22Rv1 (cell line): ENCODE measurements at regions not wholly inside any gene's neighbourhood (a gene's known extent, or its start where the extent isn't known, plus 50 kb on each side); places are given as distances from the start of the nearest gene placed in this dataset.

Experiments
- ZFX ChIP-seq: fragments of 450-650 bp; IDR thresholded peaks from 2 replicates; pipeline ENCODE4 v1.6.1; 2017; ENCODE audit warnings: antibody characterized with exemption, borderline replicate concordance
- TF ChIP-seq, protein P1 (sequence below): fragments of 450-650 bp; IDR thresholded peaks from 2 replicates; pipeline ENCODE4 v1.5.1; 2017; ENCODE audit warnings: mild to moderate bottlenecking

DNA sequence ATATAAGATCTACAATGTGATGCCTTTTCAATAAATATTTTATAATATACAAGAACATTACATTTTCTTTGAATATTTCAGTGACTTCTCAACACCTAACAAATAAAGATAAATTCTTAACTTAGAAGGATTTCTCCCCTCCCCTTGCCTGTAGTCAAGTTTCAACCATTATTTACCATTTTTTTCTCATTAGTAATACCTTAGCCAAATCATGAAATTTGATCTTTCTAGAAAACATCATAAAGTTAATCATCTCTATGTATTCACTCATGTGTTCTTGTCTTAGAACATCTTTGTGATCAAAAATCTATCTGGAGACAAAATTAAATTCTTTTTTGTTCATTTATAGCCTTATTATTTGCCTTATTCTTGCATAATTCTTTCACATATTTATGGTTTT, 1201.8 kb upstream of the EPHA6 start:
- TF ChIP-seq, protein P1, sequence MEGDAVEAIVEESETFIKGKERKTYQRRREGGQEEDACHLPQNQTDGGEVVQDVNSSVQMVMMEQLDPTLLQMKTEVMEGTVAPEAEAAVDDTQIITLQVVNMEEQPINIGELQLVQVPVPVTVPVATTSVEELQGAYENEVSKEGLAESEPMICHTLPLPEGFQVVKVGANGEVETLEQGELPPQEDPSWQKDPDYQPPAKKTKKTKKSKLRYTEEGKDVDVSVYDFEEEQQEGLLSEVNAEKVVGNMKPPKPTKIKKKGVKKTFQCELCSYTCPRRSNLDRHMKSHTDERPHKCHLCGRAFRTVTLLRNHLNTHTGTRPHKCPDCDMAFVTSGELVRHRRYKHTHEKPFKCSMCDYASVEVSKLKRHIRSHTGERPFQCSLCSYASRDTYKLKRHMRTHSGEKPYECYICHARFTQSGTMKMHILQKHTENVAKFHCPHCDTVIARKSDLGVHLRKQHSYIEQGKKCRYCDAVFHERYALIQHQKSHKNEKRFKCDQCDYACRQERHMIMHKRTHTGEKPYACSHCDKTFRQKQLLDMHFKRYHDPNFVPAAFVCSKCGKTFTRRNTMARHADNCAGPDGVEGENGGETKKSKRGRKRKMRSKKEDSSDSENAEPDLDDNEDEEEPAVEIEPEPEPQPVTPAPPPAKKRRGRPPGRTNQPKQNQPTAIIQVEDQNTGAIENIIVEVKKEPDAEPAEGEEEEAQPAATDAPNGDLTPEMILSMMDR, result no peak
- TF ChIP-seq ZFX, result no peak
